ENCODE measurements at regions not wholly inside any gene's neighbourhood (a gene's known extent, or its start where the extent isn't known, plus 50 kb on each side); places are given as distances from the start of the nearest gene placed in this dataset.

- TF ChIP-seq, protein P1, sequence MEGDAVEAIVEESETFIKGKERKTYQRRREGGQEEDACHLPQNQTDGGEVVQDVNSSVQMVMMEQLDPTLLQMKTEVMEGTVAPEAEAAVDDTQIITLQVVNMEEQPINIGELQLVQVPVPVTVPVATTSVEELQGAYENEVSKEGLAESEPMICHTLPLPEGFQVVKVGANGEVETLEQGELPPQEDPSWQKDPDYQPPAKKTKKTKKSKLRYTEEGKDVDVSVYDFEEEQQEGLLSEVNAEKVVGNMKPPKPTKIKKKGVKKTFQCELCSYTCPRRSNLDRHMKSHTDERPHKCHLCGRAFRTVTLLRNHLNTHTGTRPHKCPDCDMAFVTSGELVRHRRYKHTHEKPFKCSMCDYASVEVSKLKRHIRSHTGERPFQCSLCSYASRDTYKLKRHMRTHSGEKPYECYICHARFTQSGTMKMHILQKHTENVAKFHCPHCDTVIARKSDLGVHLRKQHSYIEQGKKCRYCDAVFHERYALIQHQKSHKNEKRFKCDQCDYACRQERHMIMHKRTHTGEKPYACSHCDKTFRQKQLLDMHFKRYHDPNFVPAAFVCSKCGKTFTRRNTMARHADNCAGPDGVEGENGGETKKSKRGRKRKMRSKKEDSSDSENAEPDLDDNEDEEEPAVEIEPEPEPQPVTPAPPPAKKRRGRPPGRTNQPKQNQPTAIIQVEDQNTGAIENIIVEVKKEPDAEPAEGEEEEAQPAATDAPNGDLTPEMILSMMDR (IDR thresholded peaks at IDR 0.05): no peak
- no peaks in the 10 kb centered on the region for H3K36me3 ChIP-seq
- no peak overlapping the region for H3K4me3 ChIP-seq
- no peaks in the 10 kb centered on the region for H3K27me3 ChIP-seq
- H3K27ac ChIP-seq: no peak overlapping the region
- peaks cover 0 to 4% of the 10 kb centered on the region in 2 donors for H3K4me1 ChIP-seq
- DNase-seq (ENCODE audit: low spot score): no peak
- H3K9me3 ChIP-seq: no peaks in the 10 kb centered on the region
These were observed 942.6 kb upstream of the SLC10A2 start for GRCh38 chr13:104008541-104009435.

- no peak overlapping the region for H3K4me3 ChIP-seq
- H3K27ac ChIP-seq: no peak overlapping the region
- TF ChIP-seq, protein P1 (IDR thresholded peaks at IDR 0.05): no peak
- no peak for DNase-seq (ENCODE audit: low spot score)
- no peaks in the 10 kb centered on the region for H3K36me3 ChIP-seq
- H3K4me1 ChIP-seq: peaks cover 0 to 4% of the 10 kb centered on the region in 2 donors
- no peaks in the 10 kb centered on the region for H3K27me3 ChIP-seq
- H3K9me3 ChIP-seq: no peaks in the 10 kb centered on the region
These were observed 941.9 kb upstream of the SLC10A2 start for GRCh38 chr13:104008075-104008474.

DNA sequence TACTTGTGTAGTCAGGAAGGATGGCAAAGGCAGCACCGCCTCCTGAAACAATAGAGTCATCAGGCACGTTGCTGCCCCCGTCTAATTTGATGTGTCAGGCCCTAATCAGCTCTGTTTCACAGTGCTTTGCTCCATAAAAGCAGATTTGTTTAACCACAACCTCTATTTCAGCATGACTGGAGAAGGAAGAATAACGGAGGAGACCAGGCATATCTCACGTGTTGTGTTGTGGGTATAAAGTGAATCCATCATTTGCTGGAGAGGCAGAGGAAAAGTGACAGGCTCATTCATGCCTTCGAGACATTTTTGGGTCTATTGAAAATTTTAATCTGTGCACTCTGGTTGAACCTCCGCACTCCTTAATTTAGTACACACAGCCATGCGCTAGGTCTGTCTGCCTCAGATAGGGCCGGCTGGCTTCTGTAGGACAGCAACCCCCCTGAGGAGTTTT, 940.4 kb upstream of the SLC10A2 start:
- no peak overlapping the region for H3K4me3 ChIP-seq
- no peaks in the 10 kb centered on the region for H3K9me3 ChIP-seq
- DNase-seq (ENCODE audit: low spot score): no peak
- peaks cover 0 to 11% of the 10 kb centered on the region in 2 donors for H3K4me1 ChIP-seq
- H3K27ac ChIP-seq: no peak overlapping the region
- TF ChIP-seq, protein P1 (IDR thresholded peaks at IDR 0.05): no peak
- no peaks in the 10 kb centered on the region for H3K27me3 ChIP-seq
- no peaks in the 10 kb centered on the region for H3K36me3 ChIP-seq

- no peak overlapping the region for H3K4me3 ChIP-seq
- no peaks in the 10 kb centered on the region for H3K27me3 ChIP-seq
- H3K9me3 ChIP-seq: no peaks in the 10 kb centered on the region
- peaks cover 0 to 7% of the 10 kb centered on the region in 2 donors for H3K4me1 ChIP-seq
- DNase-seq (ENCODE audit: low spot score): no peak
- TF ChIP-seq, protein P1 (IDR thresholded peaks at IDR 0.05): no peak
- no peaks in the 10 kb centered on the region for H3K36me3 ChIP-seq
- H3K27ac ChIP-seq: no peak overlapping the region
These were observed 938.4 kb upstream of the SLC10A2 start for GRCh38 chr13:104004572-104004971.

DNA sequence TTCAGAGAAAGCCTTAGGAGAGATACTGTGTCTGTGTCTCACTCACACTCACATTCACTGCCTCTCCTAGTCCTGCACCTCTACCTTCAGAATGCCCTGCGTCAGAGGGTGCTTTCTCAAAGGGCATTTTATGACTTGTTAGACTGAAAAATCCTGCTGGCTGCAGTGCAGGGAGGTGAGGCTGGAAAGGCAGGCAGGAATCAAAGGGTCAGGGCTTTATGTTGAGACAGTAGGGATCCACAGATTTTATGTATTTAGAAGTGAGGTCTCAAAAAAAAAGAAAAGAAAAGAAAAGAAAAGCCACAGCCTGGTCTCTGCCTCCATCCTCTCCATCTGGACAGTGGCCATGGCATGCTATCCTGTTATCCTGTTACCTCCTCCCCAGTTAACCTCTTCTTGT, 936.0 kb upstream of the SLC10A2 start:
- Histone ChIP-seq H3K36me3 (no peaks in the 10 kb centered on the region), H3K4me1 (peaks cover 0 to 7% of the 10 kb centered on the region in 2 donors), H3K27ac (no peak overlapping the region), H3K4me3 (no peak overlapping the region), H3K9me3 (no peaks in the 10 kb centered on the region), H3K27me3 (no peaks in the 10 kb centered on the region)
- TF ChIP-seq, protein P1 (IDR thresholded peaks at IDR 0.05): no peak
- DNase-seq (ENCODE audit: low spot score): no peak

Measured in right atrium auricular region (tissue), 2 donors.